WTC11 (cell line): ENCODE measurements at regions not wholly inside any gene's neighbourhood (a gene's known extent, or its start where the extent isn't known, plus 50 kb on each side); places are given as distances from the start of the nearest gene placed in this dataset.

ENCODE experiments used
- SP1 ChIP-seq: sonication (generic); formaldehyde crosslinking; conservative IDR thresholded peaks from 2 replicates; pipeline ENCODE4 v1.8.1; 2022; ENCODE audit warnings: missing genetic modification reagents
- TP53 ChIP-seq: sonication (generic); formaldehyde crosslinking; IDR thresholded peaks from 2 replicates; pipeline ENCODE4 v1.8.1; 2023; ENCODE audit warnings: mild to moderate bottlenecking, missing genetic modification reagents
- ZNF121 ChIP-seq: sonication (generic); formaldehyde crosslinking; IDR thresholded peaks from 2 replicates; pipeline ENCODE4 v1.8.0; 2023; ENCODE audit warnings: missing genetic modification reagents
- ZNF232 ChIP-seq: sonication (generic); formaldehyde crosslinking; IDR thresholded peaks from 2 replicates; pipeline ENCODE4 v1.8.0; 2022; ENCODE audit warnings: mild to moderate bottlenecking, missing genetic modification reagents
- ZNF263 ChIP-seq: sonication (generic); formaldehyde crosslinking; IDR thresholded peaks from 2 replicates; pipeline ENCODE4 v1.8.1; 2022; ENCODE audit warnings: low read depth, mild to moderate bottlenecking, moderate library complexity, missing genetic modification reagents
- TF ChIP-seq, protein P1 (sequence below): sonication (generic); formaldehyde crosslinking; IDR thresholded peaks from 2 replicates; pipeline ENCODE4 v1.8.0; 2022; ENCODE audit warnings: missing genetic modification reagents
- TF ChIP-seq, protein P2 (sequence below): fragments of 200-600 bp; IDR thresholded peaks from 2 replicates; pipeline ENCODE4 v1.8.0; 2022; ENCODE audit warnings: antibody characterized with exemption
- TF ChIP-seq, protein P3 (sequence below): sonication (generic); formaldehyde crosslinking; IDR thresholded peaks from 2 replicates; pipeline ENCODE4 v1.8.0; 2022; ENCODE audit warnings: mild to moderate bottlenecking, missing genetic modification reagents
- TF ChIP-seq, protein P4 (sequence below): sonication (generic); formaldehyde crosslinking; IDR thresholded peaks from 2 replicates; pipeline ENCODE4 v1.8.1; 2023; ENCODE audit warnings: mild to moderate bottlenecking, missing genetic modification reagents, moderate library complexity
- TF ChIP-seq, protein P5 (sequence below): fragments of 250-450 bp; sonication (Bioruptor Pico); IDR thresholded peaks from 2 replicates; pipeline ENCODE4 v1.9.0; 2021; ENCODE audit warnings: mild to moderate bottlenecking
- TF ChIP-seq, protein P6 (sequence below): sonication (generic); formaldehyde crosslinking; IDR thresholded peaks from 2 replicates; pipeline ENCODE4 v1.8.1; 2022; ENCODE audit warnings: missing genetic modification reagents, borderline replicate concordance
- TF ChIP-seq, protein P7 (sequence below): sonication (generic); formaldehyde crosslinking; conservative IDR thresholded peaks from 2 replicates; pipeline ENCODE4 v1.8.1; 2023; ENCODE audit warnings: mild to moderate bottlenecking, low read depth, missing genetic modification reagents, moderate library complexity
- TF ChIP-seq, protein P8 (sequence below): sonication (generic); formaldehyde crosslinking; IDR thresholded peaks from 2 replicates; pipeline ENCODE4 v1.8.1; 2022; ENCODE audit warnings: mild to moderate bottlenecking, moderate library complexity, missing genetic modification reagents

DNA sequence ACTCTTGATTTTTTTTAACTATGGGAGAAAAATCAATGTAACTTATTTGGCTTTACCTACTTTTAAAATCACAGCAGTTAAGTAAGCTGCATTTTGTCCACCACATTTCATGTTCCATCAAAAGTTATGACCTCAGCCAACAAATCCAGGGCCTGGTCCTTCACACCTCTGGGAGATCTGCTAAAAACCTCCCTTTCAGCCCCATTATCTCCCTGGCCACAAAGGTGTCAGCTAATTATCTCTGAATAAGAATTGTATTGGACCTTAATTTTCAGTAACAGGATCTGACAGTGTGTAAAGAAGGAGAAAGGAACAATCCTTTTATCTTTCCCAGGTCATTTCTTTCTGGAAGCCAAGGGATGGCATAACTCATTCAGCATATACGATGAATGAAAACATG is 359.3 kb downstream of the TMEM182 start:
- TF ChIP-seq, protein P1, sequence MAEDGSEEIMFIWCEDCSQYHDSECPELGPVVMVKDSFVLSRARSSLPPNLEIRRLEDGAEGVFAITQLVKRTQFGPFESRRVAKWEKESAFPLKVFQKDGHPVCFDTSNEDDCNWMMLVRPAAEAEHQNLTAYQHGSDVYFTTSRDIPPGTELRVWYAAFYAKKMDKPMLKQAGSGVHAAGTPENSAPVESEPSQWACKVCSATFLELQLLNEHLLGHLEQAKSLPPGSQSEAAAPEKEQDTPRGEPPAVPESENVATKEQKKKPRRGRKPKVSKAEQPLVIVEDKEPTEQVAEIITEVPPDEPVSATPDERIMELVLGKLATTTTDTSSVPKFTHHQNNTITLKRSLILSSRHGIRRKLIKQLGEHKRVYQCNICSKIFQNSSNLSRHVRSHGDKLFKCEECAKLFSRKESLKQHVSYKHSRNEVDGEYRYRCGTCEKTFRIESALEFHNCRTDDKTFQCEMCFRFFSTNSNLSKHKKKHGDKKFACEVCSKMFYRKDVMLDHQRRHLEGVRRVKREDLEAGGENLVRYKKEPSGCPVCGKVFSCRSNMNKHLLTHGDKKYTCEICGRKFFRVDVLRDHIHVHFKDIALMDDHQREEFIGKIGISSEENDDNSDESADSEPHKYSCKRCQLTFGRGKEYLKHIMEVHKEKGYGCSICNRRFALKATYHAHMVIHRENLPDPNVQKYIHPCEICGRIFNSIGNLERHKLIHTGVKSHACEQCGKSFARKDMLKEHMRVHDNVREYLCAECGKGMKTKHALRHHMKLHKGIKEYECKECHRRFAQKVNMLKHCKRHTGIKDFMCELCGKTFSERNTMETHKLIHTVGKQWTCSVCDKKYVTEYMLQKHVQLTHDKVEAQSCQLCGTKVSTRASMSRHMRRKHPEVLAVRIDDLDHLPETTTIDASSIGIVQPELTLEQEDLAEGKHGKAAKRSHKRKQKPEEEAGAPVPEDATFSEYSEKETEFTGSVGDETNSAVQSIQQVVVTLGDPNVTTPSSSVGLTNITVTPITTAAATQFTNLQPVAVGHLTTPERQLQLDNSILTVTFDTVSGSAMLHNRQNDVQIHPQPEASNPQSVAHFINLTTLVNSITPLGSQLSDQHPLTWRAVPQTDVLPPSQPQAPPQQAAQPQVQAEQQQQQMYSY, result no peak
- TF ChIP-seq, protein P2, sequence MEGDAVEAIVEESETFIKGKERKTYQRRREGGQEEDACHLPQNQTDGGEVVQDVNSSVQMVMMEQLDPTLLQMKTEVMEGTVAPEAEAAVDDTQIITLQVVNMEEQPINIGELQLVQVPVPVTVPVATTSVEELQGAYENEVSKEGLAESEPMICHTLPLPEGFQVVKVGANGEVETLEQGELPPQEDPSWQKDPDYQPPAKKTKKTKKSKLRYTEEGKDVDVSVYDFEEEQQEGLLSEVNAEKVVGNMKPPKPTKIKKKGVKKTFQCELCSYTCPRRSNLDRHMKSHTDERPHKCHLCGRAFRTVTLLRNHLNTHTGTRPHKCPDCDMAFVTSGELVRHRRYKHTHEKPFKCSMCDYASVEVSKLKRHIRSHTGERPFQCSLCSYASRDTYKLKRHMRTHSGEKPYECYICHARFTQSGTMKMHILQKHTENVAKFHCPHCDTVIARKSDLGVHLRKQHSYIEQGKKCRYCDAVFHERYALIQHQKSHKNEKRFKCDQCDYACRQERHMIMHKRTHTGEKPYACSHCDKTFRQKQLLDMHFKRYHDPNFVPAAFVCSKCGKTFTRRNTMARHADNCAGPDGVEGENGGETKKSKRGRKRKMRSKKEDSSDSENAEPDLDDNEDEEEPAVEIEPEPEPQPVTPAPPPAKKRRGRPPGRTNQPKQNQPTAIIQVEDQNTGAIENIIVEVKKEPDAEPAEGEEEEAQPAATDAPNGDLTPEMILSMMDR, result no peak
- TF ChIP-seq ZNF263, result no peak
- TF ChIP-seq, protein P3, sequence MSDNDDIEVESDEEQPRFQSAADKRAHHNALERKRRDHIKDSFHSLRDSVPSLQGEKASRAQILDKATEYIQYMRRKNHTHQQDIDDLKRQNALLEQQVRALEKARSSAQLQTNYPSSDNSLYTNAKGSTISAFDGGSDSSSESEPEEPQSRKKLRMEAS (CRISPR knock-in tag), result no peak
- TF ChIP-seq, protein P4, sequence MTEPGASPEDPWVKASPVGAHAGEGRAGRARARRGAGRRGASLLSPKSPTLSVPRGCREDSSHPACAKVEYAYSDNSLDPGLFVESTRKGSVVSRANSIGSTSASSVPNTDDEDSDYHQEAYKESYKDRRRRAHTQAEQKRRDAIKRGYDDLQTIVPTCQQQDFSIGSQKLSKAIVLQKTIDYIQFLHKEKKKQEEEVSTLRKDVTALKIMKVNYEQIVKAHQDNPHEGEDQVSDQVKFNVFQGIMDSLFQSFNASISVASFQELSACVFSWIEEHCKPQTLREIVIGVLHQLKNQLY (CRISPR knock-in tag), result no peak
- TF ChIP-seq, protein P5, sequence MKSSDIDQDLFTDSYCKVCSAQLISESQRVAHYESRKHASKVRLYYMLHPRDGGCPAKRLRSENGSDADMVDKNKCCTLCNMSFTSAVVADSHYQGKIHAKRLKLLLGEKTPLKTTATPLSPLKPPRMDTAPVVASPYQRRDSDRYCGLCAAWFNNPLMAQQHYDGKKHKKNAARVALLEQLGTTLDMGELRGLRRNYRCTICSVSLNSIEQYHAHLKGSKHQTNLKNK (CRISPR knock-in tag), result no peak
- no peak for TF ChIP-seq TP53 (CRISPR knock-in tag)
- no peak for TF ChIP-seq ZNF232
- TF ChIP-seq, protein P6, sequence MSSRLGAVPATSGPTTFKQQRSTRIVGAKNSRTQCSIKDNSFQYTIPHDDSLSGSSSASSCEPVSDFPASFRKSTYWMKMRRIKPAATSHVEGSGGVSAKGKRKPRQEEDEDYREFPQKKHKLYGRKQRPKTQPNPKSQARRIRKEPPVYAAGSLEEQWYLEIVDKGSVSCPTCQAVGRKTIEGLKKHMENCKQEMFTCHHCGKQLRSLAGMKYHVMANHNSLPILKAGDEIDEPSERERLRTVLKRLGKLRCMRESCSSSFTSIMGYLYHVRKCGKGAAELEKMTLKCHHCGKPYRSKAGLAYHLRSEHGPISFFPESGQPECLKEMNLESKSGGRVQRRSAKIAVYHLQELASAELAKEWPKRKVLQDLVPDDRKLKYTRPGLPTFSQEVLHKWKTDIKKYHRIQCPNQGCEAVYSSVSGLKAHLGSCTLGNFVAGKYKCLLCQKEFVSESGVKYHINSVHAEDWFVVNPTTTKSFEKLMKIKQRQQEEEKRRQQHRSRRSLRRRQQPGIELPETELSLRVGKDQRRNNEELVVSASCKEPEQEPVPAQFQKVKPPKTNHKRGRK, result no peak
- TF ChIP-seq, protein P7, sequence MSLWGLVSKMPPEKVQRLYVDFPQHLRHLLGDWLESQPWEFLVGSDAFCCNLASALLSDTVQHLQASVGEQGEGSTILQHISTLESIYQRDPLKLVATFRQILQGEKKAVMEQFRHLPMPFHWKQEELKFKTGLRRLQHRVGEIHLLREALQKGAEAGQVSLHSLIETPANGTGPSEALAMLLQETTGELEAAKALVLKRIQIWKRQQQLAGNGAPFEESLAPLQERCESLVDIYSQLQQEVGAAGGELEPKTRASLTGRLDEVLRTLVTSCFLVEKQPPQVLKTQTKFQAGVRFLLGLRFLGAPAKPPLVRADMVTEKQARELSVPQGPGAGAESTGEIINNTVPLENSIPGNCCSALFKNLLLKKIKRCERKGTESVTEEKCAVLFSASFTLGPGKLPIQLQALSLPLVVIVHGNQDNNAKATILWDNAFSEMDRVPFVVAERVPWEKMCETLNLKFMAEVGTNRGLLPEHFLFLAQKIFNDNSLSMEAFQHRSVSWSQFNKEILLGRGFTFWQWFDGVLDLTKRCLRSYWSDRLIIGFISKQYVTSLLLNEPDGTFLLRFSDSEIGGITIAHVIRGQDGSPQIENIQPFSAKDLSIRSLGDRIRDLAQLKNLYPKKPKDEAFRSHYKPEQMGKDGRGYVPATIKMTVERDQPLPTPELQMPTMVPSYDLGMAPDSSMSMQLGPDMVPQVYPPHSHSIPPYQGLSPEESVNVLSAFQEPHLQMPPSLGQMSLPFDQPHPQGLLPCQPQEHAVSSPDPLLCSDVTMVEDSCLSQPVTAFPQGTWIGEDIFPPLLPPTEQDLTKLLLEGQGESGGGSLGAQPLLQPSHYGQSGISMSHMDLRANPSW (CRISPR knock-in tag), result no peak
- TF ChIP-seq SP1 (CRISPR knock-in tag), result no peak
- TF ChIP-seq, protein P8, sequence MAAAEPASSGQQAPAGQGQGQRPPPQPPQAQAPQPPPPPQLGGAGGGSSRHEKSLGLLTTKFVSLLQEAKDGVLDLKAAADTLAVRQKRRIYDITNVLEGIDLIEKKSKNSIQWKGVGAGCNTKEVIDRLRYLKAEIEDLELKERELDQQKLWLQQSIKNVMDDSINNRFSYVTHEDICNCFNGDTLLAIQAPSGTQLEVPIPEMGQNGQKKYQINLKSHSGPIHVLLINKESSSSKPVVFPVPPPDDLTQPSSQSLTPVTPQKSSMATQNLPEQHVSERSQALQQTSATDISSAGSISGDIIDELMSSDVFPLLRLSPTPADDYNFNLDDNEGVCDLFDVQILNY (CRISPR knock-in tag), result no peak
- no peak for TF ChIP-seq ZNF121 (CRISPR knock-in tag)
